Hippocampal formation (tissue), 2 donors: ENCODE measurements at regions not wholly inside any gene's neighbourhood (a gene's known extent, or its start where the extent isn't known, plus 50 kb on each side); places are given as distances from the start of the nearest gene placed in this dataset.

Source experiments
- DNase-seq, 2 donors: peaks; one replicate each; lab custom pipeline; 2025; lab: John Stamatoyannopoulos, UW

- no peak for DNase-seq
Measured at GRCh38 chr6:23307516-23307915, 738.1 kb downstream of the HDGFL1 start.

- no peak for DNase-seq
Measured at GRCh38 chr6:23308166-23308565, 738.8 kb downstream of the HDGFL1 start.

- DNase-seq: no peak
Measured at GRCh38 chr6:23311211-23311610, 741.8 kb downstream of the HDGFL1 start.

DNA sequence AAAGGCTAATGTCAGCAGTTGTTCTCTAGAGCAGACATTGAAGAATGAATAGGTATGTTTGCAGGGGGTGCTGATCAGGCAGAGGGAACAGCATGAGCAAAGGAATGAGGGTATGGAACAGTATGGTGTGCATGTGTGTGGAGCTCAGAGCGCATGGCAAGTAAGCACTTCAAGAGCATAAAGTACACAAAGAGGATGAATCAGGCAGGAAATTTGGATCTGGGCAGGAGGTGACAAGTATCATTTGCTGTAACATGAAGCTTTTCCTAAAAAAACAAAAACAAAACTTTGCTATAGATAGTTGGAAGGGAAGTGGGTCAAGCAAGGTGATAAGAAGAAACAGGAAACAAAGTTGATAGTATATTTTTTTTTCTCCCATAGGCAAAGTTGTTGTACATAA lies 746.8 kb downstream of the HDGFL1 start:
- DNase-seq: no peak

DNA sequence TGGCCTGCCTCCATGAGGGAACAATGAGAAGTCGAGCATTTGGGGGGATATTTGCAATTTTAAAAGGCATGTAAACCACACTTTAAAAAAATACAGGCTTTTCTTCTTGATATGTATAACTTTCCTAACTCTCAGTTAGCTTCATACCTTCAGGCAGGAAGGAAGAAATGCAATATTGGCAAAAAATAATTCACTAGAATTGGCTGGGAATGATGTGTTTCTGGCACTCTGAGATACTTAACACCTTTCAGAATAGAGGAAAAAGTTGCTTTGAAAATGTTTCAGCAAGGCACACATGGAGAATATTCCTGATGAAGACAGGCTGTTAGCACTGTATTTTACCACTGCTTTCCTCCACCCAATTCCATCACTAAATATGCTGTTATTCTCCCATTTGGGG lies 747.6 kb downstream of the HDGFL1 start:
- no peak for DNase-seq

DNA sequence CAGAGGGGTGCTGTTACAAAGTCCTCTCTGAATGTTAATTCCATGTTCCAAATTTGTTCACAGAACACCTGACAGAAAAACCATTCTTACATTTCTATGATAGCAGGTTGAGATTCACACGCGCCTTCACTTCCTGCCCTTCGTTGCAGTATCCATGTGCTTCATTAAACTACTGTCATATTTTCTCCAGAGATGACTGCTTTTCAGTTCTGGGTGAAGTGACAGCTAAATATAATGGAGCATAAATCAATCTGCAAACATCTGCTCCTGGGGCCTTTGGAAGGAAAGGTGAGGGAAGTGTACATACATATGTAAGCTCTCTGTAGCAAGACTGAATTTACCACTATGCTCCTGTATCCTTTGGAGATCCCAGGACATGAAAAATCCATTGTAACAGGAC lies 750.2 kb downstream of the HDGFL1 start:
- DNase-seq: no peak

DNA sequence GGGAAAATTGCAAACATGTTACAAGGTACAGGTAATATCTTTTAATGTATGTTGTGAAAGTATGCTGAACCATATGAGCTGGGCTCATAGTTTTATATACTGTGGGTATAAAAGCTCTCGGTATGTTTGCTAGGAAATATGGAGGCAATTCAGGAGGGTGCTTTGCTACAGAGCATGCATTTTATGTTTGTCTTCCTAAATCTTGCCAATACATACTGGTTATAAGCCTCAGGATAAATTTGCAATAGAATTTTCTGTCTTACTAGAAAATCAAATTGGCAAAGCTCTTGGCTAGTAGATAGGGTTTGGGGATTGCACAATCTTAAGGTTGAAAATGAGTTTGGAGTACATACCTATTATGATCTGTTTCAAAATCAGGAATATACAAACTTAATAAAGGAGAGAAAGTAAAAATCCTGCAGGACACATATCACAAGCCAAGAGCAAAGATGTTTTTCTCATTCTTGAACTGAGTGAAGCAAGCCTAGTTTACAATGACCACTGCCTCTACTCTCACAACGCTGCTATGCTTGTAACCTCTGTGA lies 751.2 kb downstream of the HDGFL1 start:
- no peak for DNase-seq

DNA sequence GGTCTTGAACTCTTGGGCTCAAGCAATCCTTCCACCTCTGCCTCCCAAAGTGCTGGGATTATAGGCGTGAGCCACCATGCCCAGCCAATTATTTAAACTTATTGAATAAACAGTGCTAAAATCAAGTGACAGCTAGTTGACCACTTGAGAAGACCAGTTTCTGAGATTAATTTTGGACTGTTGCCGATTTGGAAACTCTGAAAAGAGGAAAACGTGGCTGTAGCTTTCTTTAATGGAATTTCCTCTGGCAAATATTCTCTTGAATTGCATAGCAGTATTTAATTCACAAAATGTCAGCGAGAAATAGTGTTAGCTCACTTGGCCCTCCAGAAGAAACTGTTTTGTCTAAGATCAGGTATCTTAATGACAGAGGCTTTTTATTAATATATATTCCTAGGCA lies 754.5 kb downstream of the HDGFL1 start:
- no peak for DNase-seq

- DNase-seq: no peak
Measured at GRCh38 chr6:23325065-23325464, 755.7 kb downstream of the HDGFL1 start.

DNA sequence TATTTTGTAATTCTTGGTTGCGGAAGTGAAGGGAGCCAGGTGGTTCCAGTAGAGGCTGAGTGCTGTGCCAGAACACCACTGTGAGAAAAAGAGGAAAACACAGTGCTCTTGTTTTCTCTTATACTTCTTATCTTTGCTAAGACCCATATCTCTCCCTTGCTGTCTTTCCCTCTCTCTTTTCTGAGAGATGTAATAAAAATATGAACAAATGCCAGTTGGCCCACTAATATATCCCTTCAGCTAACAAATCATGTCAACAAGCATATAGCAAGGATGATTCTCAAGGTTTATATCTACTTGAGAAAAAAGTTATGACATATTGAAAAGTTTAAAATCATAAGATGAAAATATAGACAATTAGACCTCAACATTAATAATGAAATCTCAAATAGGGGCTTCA lies 758.3 kb downstream of the HDGFL1 start:
- DNase-seq: no peak

DNA sequence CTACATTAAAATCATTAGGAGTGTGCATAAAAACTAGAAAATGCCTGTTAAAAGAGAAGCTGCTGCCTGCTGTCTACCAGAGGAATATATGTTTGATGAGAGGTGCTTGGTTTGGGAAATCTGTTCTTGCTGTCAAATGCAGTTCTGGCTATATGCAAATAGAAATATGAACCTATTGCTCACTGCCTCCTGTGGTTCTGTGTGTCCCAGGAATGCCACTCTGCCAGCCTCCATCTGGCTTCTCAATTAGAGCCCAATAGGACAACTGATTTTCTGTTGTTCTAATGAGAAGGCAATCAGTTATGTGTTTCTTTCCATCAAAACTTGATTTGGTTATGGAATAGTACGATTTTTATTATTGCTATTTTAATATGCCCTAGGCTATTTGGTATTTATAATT lies 759.7 kb downstream of the HDGFL1 start:
- no peak for DNase-seq

GRCh38 chr6:23330632-23331031 lies 761.3 kb downstream of the HDGFL1 start:
- DNase-seq: no peak

- no peak for DNase-seq
Measured at GRCh38 chr6:23334360-23334759, 765.0 kb downstream of the HDGFL1 start.

- no peak for DNase-seq
Measured at GRCh38 chr6:23335894-23336293, 766.5 kb downstream of the HDGFL1 start.

DNA sequence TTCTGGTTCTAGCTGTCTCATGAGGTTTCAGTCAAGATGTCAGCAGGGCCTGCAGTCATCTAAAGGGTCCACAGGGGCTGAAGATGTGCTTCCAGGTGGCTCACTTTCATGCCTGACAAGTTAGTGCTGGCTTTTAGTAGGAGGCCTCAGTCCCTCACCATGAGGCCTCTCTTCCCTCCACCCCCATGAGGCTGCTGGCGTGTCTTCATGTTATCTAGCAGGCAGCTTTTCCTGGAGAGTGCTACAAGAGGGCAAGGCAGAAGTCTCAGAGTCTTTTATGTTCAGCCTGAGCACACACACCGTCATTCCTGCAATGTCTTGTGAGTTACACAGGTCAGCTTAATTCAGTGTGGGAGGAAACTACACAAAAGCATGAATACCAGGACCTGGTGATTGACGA lies 769.9 kb downstream of the HDGFL1 start:
- DNase-seq: no peak

GRCh38 chr6:23340271-23340670 lies 770.9 kb downstream of the HDGFL1 start:
- DNase-seq: no peak

GRCh38 chr6:23343610-23344306 lies 774.4 kb downstream of the HDGFL1 start:
- DNase-seq: no peak

- DNase-seq: no peak
Measured at GRCh38 chr6:23348185-23348584, 777.8 kb upstream of the NRSN1 start.

DNA sequence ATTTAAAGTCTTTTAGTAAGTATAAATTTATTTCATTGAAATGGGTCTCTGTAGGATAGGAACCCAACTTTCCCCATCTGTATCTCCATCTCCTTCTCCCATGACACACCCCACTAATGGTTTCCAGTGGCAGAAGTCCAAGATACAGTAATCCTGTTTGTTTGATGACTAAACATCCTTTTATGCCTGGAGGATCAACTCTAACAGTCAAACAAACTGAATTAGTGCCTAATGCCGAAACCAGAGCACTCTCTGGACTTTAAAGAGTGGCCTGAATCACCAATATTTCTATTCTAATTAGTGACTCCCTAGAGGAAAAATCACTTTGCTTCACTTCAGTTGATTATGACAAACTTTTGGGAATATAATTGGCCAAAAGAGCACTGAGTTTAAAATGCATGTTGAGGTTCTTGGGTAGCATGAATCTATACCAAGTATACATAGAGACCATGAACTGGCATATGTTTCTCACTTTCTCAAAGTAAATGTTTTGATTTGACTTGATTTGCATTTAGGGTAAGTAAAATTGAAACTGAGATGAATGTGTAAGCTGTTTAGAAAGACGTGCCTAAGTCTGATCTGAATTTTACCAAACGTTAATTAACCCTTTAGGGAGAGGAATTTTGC lies 776.4 kb upstream of the NRSN1 start:
- no peak for DNase-seq

DNA sequence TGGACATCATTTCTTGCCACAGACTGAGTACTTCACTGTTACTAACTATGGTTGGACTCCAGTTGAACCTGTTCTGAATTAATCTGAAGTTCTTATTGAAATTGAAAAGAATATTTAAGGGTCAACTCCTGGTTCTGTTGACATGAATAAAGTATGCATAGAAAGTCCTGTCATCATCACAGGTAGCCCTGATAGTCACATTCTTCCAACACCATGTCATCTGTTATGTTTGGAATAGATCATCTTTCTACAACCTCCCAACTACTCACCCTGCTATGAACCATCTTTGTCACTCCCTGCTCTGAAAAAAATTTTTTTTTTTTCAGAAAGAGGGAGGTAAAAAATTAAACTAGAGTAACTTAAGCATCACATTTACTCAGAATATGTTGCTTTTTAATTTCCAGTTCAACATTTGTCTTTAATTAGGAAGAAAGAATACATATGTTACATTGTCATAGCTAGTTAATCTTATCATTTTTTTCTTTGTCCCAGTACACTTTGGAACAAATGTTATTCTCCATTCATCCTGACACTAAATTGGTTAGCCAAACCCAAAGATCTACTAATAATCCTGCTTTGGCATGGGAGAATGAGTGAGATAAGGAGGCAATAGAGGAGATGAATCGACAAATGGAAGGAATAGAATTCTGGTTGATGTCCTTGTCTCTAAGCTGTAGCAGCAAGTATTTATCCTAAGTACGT lies 775.1 kb upstream of the NRSN1 start:
- DNase-seq: no peak

DNA sequence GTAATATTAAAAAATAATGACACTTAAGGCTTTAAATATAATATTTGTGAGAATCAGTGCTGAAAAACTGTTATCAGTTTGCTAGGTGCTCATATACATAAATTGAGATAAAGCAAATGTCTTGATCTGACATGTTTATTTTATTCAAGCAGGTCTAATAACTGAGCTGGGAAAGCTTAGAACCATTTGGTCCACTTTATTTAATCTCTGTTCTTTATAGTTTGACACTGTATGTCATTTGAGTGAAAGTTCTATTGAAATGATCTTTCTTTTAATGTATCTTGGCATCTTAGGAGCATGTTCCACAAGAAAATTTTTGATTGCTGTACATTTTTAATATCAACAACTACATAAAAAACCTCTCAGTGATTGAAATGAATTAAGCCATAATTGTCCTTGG lies 772.0 kb upstream of the NRSN1 start:
- DNase-seq: no peak

- no peak for DNase-seq
Measured at GRCh38 chr6:23357185-23357766, 768.7 kb upstream of the NRSN1 start.

GRCh38 chr6:23365732-23366131 lies 760.3 kb upstream of the NRSN1 start:
- DNase-seq: no peak
